Body of pancreas (tissue), 4 donors: ENCODE measurements at regions not wholly inside any gene's neighbourhood (a gene's known extent, or its start where the extent isn't known, plus 50 kb on each side); places are given as distances from the start of the nearest gene placed in this dataset.

ENCODE experiments used
- CTCF ChIP-seq, 7 experiments: fragments of 450-650 bp in 4 of 7; fragments of 200-600 bp in 3 of 7; sonication (generic) in 3 of 7; IDR thresholded peaks; one replicate each; pipeline ENCODE4 v1.5.1; 2016 to 2019; ENCODE audit warnings: antibody characterized with exemption in 7 of 7
- POLR2A ChIP-seq, 3 donors: fragments of 450-650 bp; IDR thresholded peaks; one replicate each; pipeline ENCODE4 v1.6.1; 2016; ENCODE audit warnings: antibody characterized with exemption in 3 of 3, mild to moderate bottlenecking in 2 of 3

- no peak for TF ChIP-seq CTCF (IDR thresholded peaks at IDR 0.05)
- TF ChIP-seq POLR2A (IDR thresholded peaks at IDR 0.05): no peak
These were observed 776.4 kb downstream of the TYW1 start for GRCh38 chr7:67773081-67773480.
